Testis (tissue), 2 donors: ENCODE measurements at regions not wholly inside any gene's neighbourhood (a gene's known extent, or its start where the extent isn't known, plus 50 kb on each side); places are given as distances from the start of the nearest gene placed in this dataset.
A peak's percentile ranks its signal among the peaks of the same experiment; 100 is the strongest.

Experiments
- DNase-seq: peaks from one replicate; pipeline ENCODE4 v3.0.0-alpha.2; 2019
- H3K27ac ChIP-seq, 2 donors: fragments of 200-600 bp; sonication (generic); one replicate each; pipeline ENCODE4 v1.5.1; 2019
- H3K27me3 ChIP-seq: fragments of 200-600 bp; sonication (generic); one replicate; pipeline ENCODE4 v1.5.1; 2019
- H3K36me3 ChIP-seq: fragments of 200-600 bp; sonication (generic); one replicate; pipeline ENCODE4 v1.5.1; 2017; ENCODE audit warnings: low read depth; ENCODE audit errors: missing control alignments
- H3K4me1 ChIP-seq: fragments of 200-600 bp; sonication (generic); one replicate; pipeline ENCODE4 v1.5.1; 2019
- H3K4me3 ChIP-seq, 2 donors: fragments of 200-600 bp; sonication (generic); one replicate each; pipeline ENCODE4 v1.5.1; 2017 to 2019
- H3K9me3 ChIP-seq: fragments of 200-600 bp; sonication (generic); one replicate; pipeline ENCODE4 v1.5.1; 2017
- POLR2A ChIP-seq: fragments of 450-650 bp; IDR thresholded peaks from one replicate; pipeline ENCODE4 v1.6.1; 2017; ENCODE audit warnings: antibody characterized with exemption, mild to moderate bottlenecking, moderate library complexity
- WGBS, 2 donors: methylation state at CpG; one replicate each; pipeline ENCODE4 v1.1.5; 2018; 5-methylcytosine and 5-hydroxymethylcytosine counted together
- intact Hi-C: fragments of 100-400 bp; cut with DNase I; formaldehyde crosslinking; loops from one replicate; pipeline ENCODE4 v1.15.1; 2023; ENCODE audit warnings: low total_unique reads
- TF ChIP-seq, protein P1 (sequence below), 3 experiments: fragments of 450-650 bp in 2 of 3; fragments of 200-600 bp in 1 of 3; sonication (generic) in 1 of 3; IDR thresholded peaks; one replicate each; pipeline ENCODE4 v1.5.1; 2016 to 2019; ENCODE audit warnings: antibody characterized with exemption in 3 of 3, mild to moderate bottlenecking in 2 of 3, moderate library complexity in 1 of 3

DNA sequence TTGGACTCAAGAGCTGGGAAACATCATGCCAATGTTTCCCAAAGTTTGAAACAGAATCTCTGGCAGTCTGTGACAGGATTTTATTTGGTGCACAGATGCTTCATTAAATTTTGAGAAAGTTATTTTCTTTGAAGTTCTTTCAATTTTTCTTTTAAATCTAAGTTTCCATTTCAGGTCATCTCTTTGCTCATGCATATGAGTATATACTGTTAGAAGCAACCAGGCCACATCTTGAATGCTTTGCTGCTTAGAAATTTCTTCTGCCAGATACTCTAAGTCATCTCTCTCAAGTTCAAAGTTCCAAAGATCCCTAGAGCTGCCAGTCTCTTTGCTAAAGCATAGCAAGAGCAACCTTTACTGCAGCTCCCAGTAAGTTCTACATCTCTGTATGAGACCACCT, 59.1 kb upstream of the CCDC28A start:
- intact Hi-C loops: no loop called here
- no peaks in the 10 kb centered on the region for H3K36me3 ChIP-seq
- H3K27ac ChIP-seq: no peak overlapping the region
- H3K4me3 ChIP-seq: no peak overlapping the region
- H3K4me1 ChIP-seq: no peaks in the 10 kb centered on the region
- H3K27me3 ChIP-seq: no peaks in the 10 kb centered on the region
- H3K9me3 ChIP-seq: no peaks in the 10 kb centered on the region
- TF ChIP-seq, protein P1, sequence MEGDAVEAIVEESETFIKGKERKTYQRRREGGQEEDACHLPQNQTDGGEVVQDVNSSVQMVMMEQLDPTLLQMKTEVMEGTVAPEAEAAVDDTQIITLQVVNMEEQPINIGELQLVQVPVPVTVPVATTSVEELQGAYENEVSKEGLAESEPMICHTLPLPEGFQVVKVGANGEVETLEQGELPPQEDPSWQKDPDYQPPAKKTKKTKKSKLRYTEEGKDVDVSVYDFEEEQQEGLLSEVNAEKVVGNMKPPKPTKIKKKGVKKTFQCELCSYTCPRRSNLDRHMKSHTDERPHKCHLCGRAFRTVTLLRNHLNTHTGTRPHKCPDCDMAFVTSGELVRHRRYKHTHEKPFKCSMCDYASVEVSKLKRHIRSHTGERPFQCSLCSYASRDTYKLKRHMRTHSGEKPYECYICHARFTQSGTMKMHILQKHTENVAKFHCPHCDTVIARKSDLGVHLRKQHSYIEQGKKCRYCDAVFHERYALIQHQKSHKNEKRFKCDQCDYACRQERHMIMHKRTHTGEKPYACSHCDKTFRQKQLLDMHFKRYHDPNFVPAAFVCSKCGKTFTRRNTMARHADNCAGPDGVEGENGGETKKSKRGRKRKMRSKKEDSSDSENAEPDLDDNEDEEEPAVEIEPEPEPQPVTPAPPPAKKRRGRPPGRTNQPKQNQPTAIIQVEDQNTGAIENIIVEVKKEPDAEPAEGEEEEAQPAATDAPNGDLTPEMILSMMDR (IDR thresholded peaks at IDR 0.05): no peak
- no peak for TF ChIP-seq POLR2A
- DNase-seq: no peak

DNA sequence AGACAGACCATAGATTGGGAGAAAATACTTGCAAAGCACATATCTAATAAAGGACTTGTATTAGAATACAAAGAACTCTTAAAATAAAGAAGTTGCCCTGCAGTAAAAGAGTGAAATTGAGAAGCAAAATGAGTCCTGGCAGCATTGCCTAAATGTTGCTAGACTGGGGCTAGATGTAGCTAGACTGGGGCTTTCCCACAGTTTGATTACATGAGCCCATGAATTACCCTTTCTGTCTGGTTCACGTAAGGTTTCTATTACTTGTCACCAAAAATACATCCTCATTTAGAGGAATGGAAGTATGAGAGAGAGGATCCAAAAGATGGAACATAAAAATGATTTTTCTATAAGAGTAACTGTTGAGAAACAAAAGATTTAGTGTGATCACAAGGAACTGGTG, 57.6 kb upstream of the CCDC28A start:
- H3K27me3 ChIP-seq: no peaks in the 10 kb centered on the region
- no peaks in the 10 kb centered on the region for H3K9me3 ChIP-seq
- 85 to 88% methylated on average over 1 of the region's 1 CpG for WGBS, 2 donors

DNA sequence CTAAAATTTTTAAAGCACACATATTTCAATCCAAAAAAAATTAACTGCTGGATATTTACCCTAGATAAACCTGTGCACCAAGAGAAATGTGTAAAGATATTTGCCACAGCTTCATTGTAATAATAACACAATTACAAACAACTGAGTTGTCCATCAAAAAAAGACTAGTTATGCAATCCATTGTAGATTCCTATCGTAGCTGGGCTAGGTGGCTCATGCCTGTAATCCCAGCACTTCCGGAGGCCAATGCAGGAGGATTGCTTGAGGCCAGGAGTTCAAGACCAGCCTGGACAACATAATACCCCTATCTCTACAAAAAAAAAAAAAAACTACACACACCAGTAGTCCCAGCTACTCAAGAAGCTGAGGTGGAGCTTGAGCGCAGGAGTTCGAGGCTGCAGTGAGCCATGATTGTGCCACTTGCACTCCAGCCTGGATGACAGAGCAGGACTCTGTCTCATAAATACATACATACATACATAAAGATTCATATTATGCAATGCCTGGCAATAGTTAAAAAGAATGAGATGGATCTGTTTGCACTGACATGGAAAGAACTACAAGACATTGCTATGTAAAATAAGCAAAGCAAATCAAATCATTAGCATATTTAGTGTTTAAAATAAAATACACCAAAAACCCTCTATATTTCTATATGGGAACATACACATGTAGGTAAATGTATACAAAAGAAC, 56.5 kb upstream of the CCDC28A start:
- intact Hi-C loops: no loop called here
- H3K27me3 ChIP-seq: no peaks in the 10 kb centered on the region

More for the DNA sequence above, 57.6 kb upstream of the CCDC28A start:
- DNase-seq: no peak
- Histone ChIP-seq H3K4me3 (no peak overlapping the region), H3K27ac (no peak overlapping the region), H3K4me1 (no peaks in the 10 kb centered on the region), H3K36me3 (no peaks in the 10 kb centered on the region)
- intact Hi-C loops: no loop called here
- no peak for TF ChIP-seq POLR2A
- TF ChIP-seq, protein P1 (IDR thresholded peaks at IDR 0.05): no peak

DNA sequence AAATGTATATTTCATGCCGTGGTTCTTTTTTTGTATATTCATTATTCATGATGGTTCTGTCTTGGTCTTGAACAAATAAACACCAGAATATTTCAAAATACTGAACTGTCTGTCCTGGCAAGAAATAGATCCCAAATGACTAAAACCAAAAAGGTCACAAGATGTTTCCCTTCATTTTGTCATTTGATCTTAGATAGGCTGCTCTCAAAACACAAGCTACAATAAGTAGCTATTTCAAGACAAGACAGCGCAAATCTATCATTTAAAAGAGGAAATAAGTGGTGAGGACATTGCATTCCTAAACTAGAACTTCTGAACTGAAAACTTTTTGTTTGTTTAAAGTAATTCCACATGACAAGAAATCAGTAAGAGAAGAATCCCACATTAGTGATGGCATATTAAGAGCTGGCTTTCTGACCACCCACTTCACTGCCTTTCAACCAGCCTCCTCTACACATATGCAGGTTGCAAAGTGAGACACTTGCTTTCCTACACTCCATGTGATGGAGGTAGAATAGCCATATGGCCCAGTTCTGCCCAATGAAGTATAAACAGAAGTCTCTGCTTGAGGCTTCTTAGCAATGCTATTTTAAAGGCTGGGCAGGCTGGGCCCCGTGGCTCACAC, 54.4 kb upstream of the CCDC28A start:
- intact Hi-C loops: no loop called here
- no peak for DNase-seq
- Histone ChIP-seq H3K4me3 (no peak overlapping the region), H3K27ac (peak overlapping the region in 1 of 2 donors; percentile 4), H3K9me3 (no peaks in the 10 kb centered on the region), H3K4me1 (no peaks in the 10 kb centered on the region), H3K36me3 (no peaks in the 10 kb centered on the region), H3K27me3 (no peaks in the 10 kb centered on the region)
- 55 to 69% methylated on average over 3 of the region's 3 CpGs for WGBS, 2 donors
- TF ChIP-seq, protein P1 (IDR thresholded peaks at IDR 0.05): no peak
- no peak for TF ChIP-seq POLR2A

More for the DNA sequence above, 56.5 kb upstream of the CCDC28A start:
- TF ChIP-seq, protein P1 (IDR thresholded peaks at IDR 0.05): no peak
- no peak for TF ChIP-seq POLR2A
- H3K27ac ChIP-seq: no peak overlapping the region
- H3K4me1 ChIP-seq: no peaks in the 10 kb centered on the region
- WGBS, 2 donors: 92 to 94% methylated on average over 4 of the region's 4 CpGs
- DNase-seq: no peak
- H3K4me3 ChIP-seq: no peak overlapping the region
- H3K36me3 ChIP-seq: no peaks in the 10 kb centered on the region
- H3K9me3 ChIP-seq: no peaks in the 10 kb centered on the region

DNA sequence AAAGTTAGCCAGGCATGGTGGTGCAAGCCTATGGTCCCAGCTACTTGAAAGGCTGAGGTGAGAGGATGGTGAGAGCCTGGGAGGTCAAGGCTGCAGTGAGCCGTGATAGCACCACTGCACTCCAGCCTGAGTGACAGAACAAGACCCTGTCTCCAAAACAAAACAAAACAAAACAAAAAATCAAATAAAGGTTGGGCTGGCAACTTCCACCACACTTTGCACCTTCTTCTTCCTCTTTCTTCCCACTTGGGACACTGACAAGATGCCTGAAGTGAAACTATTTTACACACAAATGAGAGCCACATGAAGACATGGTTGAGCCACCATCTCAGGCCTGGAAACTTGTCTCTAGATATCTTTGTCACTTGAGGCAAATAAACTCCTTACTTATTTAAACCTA, 53.8 kb upstream of the CCDC28A start:
- 55 to 88% methylated on average over 1 of the region's 1 CpG for WGBS, 2 donors
- Histone ChIP-seq H3K27ac (peak overlapping the region in 1 of 2 donors; percentile 4), H3K27me3 (no peaks in the 10 kb centered on the region), H3K9me3 (no peaks in the 10 kb centered on the region), H3K4me1 (no peaks in the 10 kb centered on the region), H3K36me3 (no peaks in the 10 kb centered on the region), H3K4me3 (no peak overlapping the region)
- no peak for TF ChIP-seq POLR2A
- TF ChIP-seq, protein P1 (IDR thresholded peaks at IDR 0.05): no peak
- intact Hi-C loops: no loop called here
- no peak for DNase-seq
